ENCODE measurements at regions not wholly inside any gene's neighbourhood (a gene's known extent, or its start where the extent isn't known, plus 50 kb on each side); places are given as distances from the start of the nearest gene placed in this dataset.

- ATAC-seq (no peak), DNase-seq (no peak)
- Mint-ChIP-seq H3K27me3 (ENCODE audit: low read depth) (no peaks in the 10 kb centered on the region), H3K36me3 (ENCODE audit: low read depth) (no peaks in the 10 kb centered on the region), H3K4me3 (no peak overlapping the region), H3K27ac (no peak overlapping the region), H3K9me3 (ENCODE audit: insufficient read depth) (no peaks in the 10 kb centered on the region), H3K4me1 (ENCODE audit: low read depth) (no peaks in the 10 kb centered on the region)
- POLR2A ChIA-PET = no interaction called here
- CTCF ChIA-PET = no interaction called here
Observed at GRCh38 chr10:129350690-129351089, 116.4 kb upstream of the MGMT start.

DNA sequence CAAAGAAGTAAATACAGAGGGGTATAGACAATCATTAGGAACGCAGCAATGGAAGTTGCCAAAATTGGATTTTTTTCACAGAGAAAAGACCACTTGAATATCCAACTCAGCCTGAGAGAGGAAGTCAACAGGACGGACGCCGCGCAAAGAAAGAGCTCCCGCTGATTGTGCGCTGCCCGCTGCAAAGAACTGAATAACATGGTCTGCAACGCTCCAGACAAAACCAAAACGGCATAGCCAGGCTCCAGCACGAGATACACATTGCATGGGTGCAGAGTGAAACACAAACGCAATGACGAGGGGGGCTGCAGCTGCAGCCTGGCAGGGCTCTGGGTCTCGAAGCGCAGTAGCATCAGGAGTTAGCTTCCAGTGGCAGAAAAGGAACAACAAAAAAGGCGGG is 113.9 kb upstream of the MGMT start:
- no peaks in the 10 kb centered on the region for H3K36me3 Mint-ChIP-seq (ENCODE audit: low read depth)
- CTCF ChIA-PET = no interaction called here
- H3K27me3 Mint-ChIP-seq (ENCODE audit: low read depth) = no peaks in the 10 kb centered on the region
- H3K27ac Mint-ChIP-seq = no peak overlapping the region
- no peaks in the 10 kb centered on the region for H3K9me3 Mint-ChIP-seq (ENCODE audit: insufficient read depth)
- DNase-seq = no peak
- H3K4me1 Mint-ChIP-seq (ENCODE audit: low read depth) = no peaks in the 10 kb centered on the region
- ATAC-seq = no peak
- no peak overlapping the region for H3K4me3 Mint-ChIP-seq
- POLR2A ChIA-PET = no interaction called here

DNA sequence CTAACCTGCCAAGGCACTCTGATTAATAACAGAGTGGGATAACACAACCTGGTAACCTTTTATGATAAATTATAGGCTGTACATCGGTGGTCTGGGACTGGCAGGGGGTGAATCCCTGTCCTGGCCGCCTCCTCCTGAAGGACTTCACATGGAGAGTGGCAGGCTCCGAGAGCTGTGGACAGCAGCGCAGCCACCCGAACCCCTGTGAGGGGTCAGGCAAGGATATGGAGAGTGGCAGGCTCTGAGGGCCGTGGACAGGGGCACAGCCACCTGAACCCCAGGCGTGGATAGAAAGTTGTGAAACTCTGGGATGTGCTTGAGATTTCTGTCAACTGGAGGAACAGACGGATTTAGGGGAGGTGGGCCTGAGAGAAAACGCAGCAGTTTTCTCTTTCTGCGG is 107.0 kb upstream of the MGMT start:
- DNase-seq (no peak), ATAC-seq (no peak)
- H3K27me3 Mint-ChIP-seq (ENCODE audit: low read depth) = no peaks in the 10 kb centered on the region
- ChIA-PET POLR2A (no interaction called here), CTCF (no interaction called here)
- no peak overlapping the region for H3K27ac Mint-ChIP-seq
- no peaks in the 10 kb centered on the region for H3K9me3 Mint-ChIP-seq (ENCODE audit: insufficient read depth)
- no peak overlapping the region for H3K4me3 Mint-ChIP-seq
- no peaks in the 10 kb centered on the region for H3K36me3 Mint-ChIP-seq (ENCODE audit: low read depth)
- H3K4me1 Mint-ChIP-seq (ENCODE audit: low read depth) = no peaks in the 10 kb centered on the region

DNA sequence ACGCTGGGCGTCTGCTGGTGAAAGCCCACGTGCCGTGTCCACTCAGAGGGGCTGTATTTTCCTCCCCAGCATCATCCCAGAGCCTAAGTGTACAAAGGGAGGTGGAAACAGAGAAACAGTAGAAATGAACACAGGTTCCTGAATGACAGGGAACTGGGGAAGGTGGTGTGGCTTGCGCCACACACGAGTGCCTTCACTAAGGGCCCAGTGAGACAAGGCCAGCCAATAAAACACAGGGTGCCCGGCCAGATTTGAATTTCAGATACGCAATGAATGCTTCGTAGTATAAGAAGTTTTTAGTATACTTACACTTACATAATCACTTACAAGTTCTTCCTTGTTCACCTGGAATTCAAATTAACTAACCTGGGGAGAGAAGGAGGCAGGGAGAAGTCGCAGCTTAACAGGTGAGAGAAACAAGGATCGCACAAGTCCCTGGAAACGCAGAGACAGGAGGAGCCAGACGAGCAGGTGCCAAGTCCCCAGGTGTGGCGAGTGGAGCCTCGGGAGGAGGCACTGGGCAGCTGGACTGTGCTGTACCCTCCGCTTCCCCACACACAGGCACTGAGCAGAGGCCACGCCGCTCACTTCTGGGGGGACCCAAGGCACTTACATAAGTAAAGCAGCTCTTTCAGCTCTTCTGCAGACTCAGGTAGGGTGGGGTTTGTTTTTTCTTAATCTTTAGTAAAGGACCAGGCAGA is 105.2 kb upstream of the MGMT start:
- DNase-seq = no peak
- CTCF ChIA-PET = no interaction called here
- Mint-ChIP-seq H3K9me3 (ENCODE audit: insufficient read depth) (no peaks in the 10 kb centered on the region), H3K27ac (no peak overlapping the region), H3K36me3 (ENCODE audit: low read depth) (no peaks in the 10 kb centered on the region), H3K4me3 (no peak overlapping the region), H3K27me3 (ENCODE audit: low read depth) (no peaks in the 10 kb centered on the region), H3K4me1 (ENCODE audit: low read depth) (no peaks in the 10 kb centered on the region)
- POLR2A ChIA-PET = no interaction called here
- no peak for ATAC-seq

- Mint-ChIP-seq H3K27ac (no peak overlapping the region), H3K9me3 (ENCODE audit: insufficient read depth) (no peaks in the 10 kb centered on the region), H3K4me1 (ENCODE audit: low read depth) (no peaks in the 10 kb centered on the region), H3K36me3 (ENCODE audit: low read depth) (no peaks in the 10 kb centered on the region), H3K4me3 (no peak overlapping the region), H3K27me3 (ENCODE audit: low read depth) (no peaks in the 10 kb centered on the region)
- DNase-seq (no peak), ATAC-seq (no peak)
- POLR2A ChIA-PET = no interaction called here
- CTCF ChIA-PET = no interaction called here
Observed at GRCh38 chr10:129364949-129365348, 102.1 kb upstream of the MGMT start.

GRCh38 chr10:129365767-129366402 is 101.2 kb upstream of the MGMT start:
- ChIA-PET POLR2A (no interaction called here), CTCF (no interaction called here)
- DNase-seq = no peak
- no peak for ATAC-seq
- no peaks in the 10 kb centered on the region for H3K9me3 Mint-ChIP-seq (ENCODE audit: insufficient read depth)
- no peaks in the 10 kb centered on the region for H3K36me3 Mint-ChIP-seq (ENCODE audit: low read depth)
- no peak overlapping the region for H3K27ac Mint-ChIP-seq
- no peaks in the 10 kb centered on the region for H3K27me3 Mint-ChIP-seq (ENCODE audit: low read depth)
- no peaks in the 10 kb centered on the region for H3K4me1 Mint-ChIP-seq (ENCODE audit: low read depth)
- no peak overlapping the region for H3K4me3 Mint-ChIP-seq

DNA sequence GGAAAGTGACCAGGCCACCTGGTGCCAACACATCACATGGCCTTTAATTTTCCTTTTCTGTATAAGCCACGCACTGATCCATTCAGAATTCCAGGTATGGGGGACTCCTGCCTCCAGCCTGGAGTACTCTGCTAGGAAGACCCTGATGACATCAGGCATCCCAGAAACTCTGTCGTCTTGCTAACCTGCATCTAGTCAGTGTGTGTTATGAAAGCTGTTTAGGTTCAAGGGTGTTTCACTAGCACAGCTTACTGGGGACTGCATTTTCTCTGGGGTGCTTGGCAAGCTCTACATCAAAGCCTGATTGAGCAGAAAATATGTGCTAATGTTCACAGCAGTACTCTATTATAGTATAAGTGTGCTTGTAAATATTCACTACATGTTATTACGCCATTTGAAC is 100.6 kb upstream of the MGMT start:
- Mint-ChIP-seq H3K27ac (no peak overlapping the region), H3K36me3 (ENCODE audit: low read depth) (no peaks in the 10 kb centered on the region), H3K4me3 (no peak overlapping the region), H3K4me1 (ENCODE audit: low read depth) (no peaks in the 10 kb centered on the region), H3K9me3 (ENCODE audit: insufficient read depth) (no peaks in the 10 kb centered on the region), H3K27me3 (ENCODE audit: low read depth) (peaks cover 3% of the 10 kb centered on the region)
- ATAC-seq (no peak), DNase-seq (no peak)
- ChIA-PET POLR2A (no interaction called here), CTCF (no interaction called here)

DNA sequence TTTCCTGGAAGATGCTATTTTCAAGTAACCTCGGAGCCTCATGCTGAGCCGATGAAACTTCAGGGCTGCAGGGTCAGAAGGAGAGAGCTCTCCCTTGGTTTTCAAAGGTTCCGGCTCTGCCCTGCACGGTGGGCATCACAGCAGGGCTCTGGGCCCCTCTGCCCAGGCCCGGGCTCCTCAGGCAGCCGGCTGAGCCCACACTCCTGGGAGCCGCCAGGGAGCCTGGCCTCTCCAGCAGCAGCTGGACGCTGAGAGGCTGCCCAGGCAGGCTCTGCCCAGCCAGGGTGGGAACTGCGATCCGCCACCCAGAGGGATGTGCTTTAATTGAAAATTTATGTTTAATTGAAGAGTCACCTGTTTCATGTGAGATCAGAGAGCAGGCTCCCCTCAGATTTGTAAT is 97.5 kb upstream of the MGMT start:
- Mint-ChIP-seq H3K9me3 (ENCODE audit: insufficient read depth) (no peaks in the 10 kb centered on the region), H3K27me3 (ENCODE audit: low read depth) (peaks cover 21% of the 10 kb centered on the region), H3K4me3 (no peak overlapping the region), H3K36me3 (ENCODE audit: low read depth) (no peaks in the 10 kb centered on the region), H3K27ac (no peak overlapping the region), H3K4me1 (ENCODE audit: low read depth) (no peaks in the 10 kb centered on the region)
- ATAC-seq (no peak), DNase-seq (no peak)
- ChIA-PET CTCF (no interaction called here), POLR2A (no interaction called here)

DNA sequence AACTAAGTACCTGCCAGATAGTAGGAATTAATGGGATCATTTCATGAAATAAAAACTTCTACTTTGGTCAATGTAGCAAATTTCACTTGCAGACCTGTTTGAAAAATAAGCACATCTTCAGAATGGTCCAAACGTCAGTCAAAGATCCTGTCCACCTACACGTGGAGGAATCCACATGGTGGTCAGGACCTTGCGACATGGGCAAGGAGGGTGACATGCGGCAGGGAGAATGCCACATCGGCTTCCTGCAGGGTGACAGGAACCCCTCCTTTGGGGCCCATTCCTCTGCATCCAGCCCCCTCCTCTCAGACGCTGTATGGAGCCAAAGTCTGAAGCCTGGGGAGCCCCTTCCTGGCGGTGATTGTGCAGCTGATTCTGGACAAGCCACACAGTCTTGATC is 95.5 kb upstream of the MGMT start:
- ChIA-PET CTCF (no interaction called here), POLR2A (no interaction called here)
- Mint-ChIP-seq H3K27ac (no peak overlapping the region), H3K36me3 (ENCODE audit: low read depth) (no peaks in the 10 kb centered on the region), H3K9me3 (ENCODE audit: insufficient read depth) (no peaks in the 10 kb centered on the region), H3K27me3 (ENCODE audit: low read depth) (peaks cover 21% of the 10 kb centered on the region), H3K4me3 (no peak overlapping the region), H3K4me1 (ENCODE audit: low read depth) (no peaks in the 10 kb centered on the region)
- DNase-seq (no peak), ATAC-seq (no peak)

- no peaks in the 10 kb centered on the region for H3K4me1 Mint-ChIP-seq (ENCODE audit: low read depth)
- ChIA-PET CTCF (no interaction called here), POLR2A (no interaction called here)
- ATAC-seq = no peak
- no peak overlapping the region for H3K4me3 Mint-ChIP-seq
- peaks cover 21% of the 10 kb centered on the region for H3K27me3 Mint-ChIP-seq (ENCODE audit: low read depth)
- DNase-seq = no peak
- H3K9me3 Mint-ChIP-seq (ENCODE audit: insufficient read depth) = no peaks in the 10 kb centered on the region
- H3K36me3 Mint-ChIP-seq (ENCODE audit: low read depth) = no peaks in the 10 kb centered on the region
- H3K27ac Mint-ChIP-seq = no peak overlapping the region
Observed at GRCh38 chr10:129372172-129372571, 94.9 kb upstream of the MGMT start.

DNA sequence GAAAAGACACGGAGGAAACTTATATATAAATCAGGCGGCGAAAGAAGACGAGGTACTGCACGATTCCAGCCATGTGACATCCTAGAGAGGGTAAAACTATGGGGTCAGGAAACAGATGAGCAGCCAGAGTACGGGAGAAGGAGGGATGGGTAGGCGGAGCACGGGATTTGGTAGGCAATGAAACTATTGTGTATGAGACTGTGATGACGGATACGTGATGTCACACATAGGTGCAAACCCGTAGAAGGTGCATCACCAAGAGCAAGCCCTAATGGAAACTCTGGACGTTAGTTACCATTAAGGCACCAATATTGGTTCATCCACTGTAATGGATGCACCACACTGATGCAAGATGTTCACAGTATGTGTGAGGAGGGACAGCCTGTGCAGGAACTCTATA is 93.8 kb upstream of the MGMT start:
- Mint-ChIP-seq H3K27ac (no peak overlapping the region), H3K9me3 (ENCODE audit: insufficient read depth) (no peaks in the 10 kb centered on the region), H3K36me3 (ENCODE audit: low read depth) (no peaks in the 10 kb centered on the region), H3K4me3 (no peak overlapping the region), H3K27me3 (ENCODE audit: low read depth) (peaks cover 21% of the 10 kb centered on the region), H3K4me1 (ENCODE audit: low read depth) (no peaks in the 10 kb centered on the region)
- CTCF ChIA-PET = no interaction called here
- ATAC-seq (no peak), DNase-seq (no peak)
- POLR2A ChIA-PET = no interaction called here

DNA sequence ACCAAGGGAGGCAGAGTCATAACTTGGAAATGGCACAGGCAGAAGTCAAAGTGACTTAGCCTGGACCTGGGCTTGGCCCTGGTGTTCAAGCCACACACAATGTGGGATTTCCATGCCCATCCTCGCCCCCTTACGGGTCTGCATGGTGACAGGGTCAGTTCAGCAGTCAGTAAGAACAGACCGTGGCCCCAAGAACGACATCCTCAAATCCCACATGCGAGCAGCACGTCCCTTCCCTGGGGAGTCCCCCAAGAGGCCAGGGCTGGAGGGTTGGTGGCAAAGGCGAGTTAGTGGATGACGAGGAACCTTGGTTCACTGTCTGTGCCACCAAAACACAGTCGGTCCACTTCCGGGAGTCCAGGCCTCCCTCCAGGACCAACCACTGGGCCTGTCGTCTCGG is 93.3 kb upstream of the MGMT start:
- no peak for ATAC-seq
- DNase-seq = no peak
- Mint-ChIP-seq H3K4me1 (ENCODE audit: low read depth) (no peaks in the 10 kb centered on the region), H3K9me3 (ENCODE audit: insufficient read depth) (no peaks in the 10 kb centered on the region), H3K27ac (no peak overlapping the region), H3K4me3 (no peak overlapping the region), H3K27me3 (ENCODE audit: low read depth) (peaks cover 21% of the 10 kb centered on the region), H3K36me3 (ENCODE audit: low read depth) (no peaks in the 10 kb centered on the region)
- ChIA-PET CTCF (no interaction called here), POLR2A (no interaction called here)

- DNase-seq (no peak), ATAC-seq (no peak)
- POLR2A ChIA-PET = no interaction called here
- no peaks in the 10 kb centered on the region for H3K4me1 Mint-ChIP-seq (ENCODE audit: low read depth)
- no peaks in the 10 kb centered on the region for H3K36me3 Mint-ChIP-seq (ENCODE audit: low read depth)
- H3K27ac Mint-ChIP-seq = no peak overlapping the region
- H3K27me3 Mint-ChIP-seq (ENCODE audit: low read depth) = peaks cover 21% of the 10 kb centered on the region
- H3K9me3 Mint-ChIP-seq (ENCODE audit: insufficient read depth) = no peaks in the 10 kb centered on the region
- CTCF ChIA-PET = no interaction called here
- H3K4me3 Mint-ChIP-seq = no peak overlapping the region
Observed at GRCh38 chr10:129375171-129375570, 91.9 kb upstream of the MGMT start.
